Upper lobe of right lung (tissue), 1 donor: ENCODE measurements at regions not wholly inside any gene's neighbourhood (a gene's known extent, or its start where the extent isn't known, plus 50 kb on each side); places are given as distances from the start of the nearest gene placed in this dataset.

Experiments used
- ATAC-seq: fragments of 200-7000 bp; cut with Tn5 transposase; one replicate; pipeline ENCODE4 v1.9.1; 2020; ENCODE audit warnings: mild to moderate bottlenecking, moderate library complexity
- DNase-seq: peaks from one replicate; pipeline ENCODE4 v3.0.0-alpha.2; 2020
- H3K27ac ChIP-seq: fragments of 200-600 bp; one replicate; pipeline ENCODE4 v1.8.0; 2022
- H3K27me3 ChIP-seq: fragments of 200-600 bp; one replicate; pipeline ENCODE4 v1.8.0; 2022; ENCODE audit warnings: mild to moderate bottlenecking
- H3K36me3 ChIP-seq: fragments of 200-600 bp; one replicate; pipeline ENCODE4 v1.8.0; 2022
- H3K4me1 ChIP-seq: fragments of 200-600 bp; one replicate; pipeline ENCODE4 v1.8.0; 2022
- H3K4me3 ChIP-seq: fragments of 200-600 bp; one replicate; pipeline ENCODE4 v1.8.0; 2022; ENCODE audit warnings: mild to moderate bottlenecking
- H3K9me3 ChIP-seq: fragments of 200-600 bp; one replicate; pipeline ENCODE4 v1.8.0; 2022
- intact Hi-C: fragments of 100-400 bp; cut with DNase I; formaldehyde crosslinking; loops from one replicate; pipeline ENCODE4 v1.11.0; 2022
- TF ChIP-seq, protein P1 (sequence below): fragments of 200-600 bp; IDR thresholded peaks from one replicate; pipeline ENCODE4 v1.8.0; 2022; ENCODE audit warnings: antibody characterized with exemption
- donor health status: DM: no; HTN: yes; CAD: no; lungs with severe emphysema.

DNA sequence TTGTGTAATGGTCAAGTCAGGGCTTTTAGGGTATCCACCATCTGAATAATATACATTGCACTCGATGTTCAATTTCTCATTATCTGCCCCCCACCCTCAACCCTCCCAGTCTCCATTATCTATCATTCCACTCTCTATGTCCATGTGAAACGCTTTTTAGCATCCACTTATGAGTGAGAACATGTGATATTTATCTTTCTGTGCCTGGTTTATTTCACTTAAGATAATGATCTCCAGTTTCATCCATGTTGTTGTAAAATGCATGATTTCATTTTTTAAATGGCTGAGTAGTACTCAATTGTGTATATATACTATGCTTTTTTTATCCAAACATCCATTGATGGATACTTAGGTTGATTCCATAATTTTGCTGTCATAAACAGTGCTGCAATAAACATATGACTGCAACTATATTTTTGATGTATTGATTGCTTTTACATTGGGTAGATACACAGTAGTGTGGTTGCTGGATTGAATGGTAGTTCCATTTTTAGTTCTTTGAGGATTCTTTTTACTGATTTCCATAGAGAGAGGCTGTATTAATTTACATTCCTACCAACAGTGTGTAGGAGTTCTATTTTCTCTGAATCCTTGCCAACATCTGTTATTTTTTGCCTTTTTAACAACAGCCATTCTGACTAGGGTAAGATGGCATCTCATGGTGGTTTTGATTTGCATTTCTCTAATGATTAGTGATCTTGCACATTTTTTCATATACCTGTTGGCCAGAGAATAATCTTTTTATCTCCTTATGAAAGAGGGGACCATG is 332.9 kb upstream of the TGFBR2 start:
- Histone ChIP-seq H3K27me3 (no peaks in the 10 kb centered on the region), H3K27ac (no peak overlapping the region), H3K36me3 (no peaks in the 10 kb centered on the region), H3K4me1 (no peaks in the 10 kb centered on the region), H3K4me3 (no peak overlapping the region), H3K9me3 (no peaks in the 10 kb centered on the region)
- DNase-seq (no peak), ATAC-seq (no peak)
- intact Hi-C loops, result no loop called here
- TF ChIP-seq, protein P1, sequence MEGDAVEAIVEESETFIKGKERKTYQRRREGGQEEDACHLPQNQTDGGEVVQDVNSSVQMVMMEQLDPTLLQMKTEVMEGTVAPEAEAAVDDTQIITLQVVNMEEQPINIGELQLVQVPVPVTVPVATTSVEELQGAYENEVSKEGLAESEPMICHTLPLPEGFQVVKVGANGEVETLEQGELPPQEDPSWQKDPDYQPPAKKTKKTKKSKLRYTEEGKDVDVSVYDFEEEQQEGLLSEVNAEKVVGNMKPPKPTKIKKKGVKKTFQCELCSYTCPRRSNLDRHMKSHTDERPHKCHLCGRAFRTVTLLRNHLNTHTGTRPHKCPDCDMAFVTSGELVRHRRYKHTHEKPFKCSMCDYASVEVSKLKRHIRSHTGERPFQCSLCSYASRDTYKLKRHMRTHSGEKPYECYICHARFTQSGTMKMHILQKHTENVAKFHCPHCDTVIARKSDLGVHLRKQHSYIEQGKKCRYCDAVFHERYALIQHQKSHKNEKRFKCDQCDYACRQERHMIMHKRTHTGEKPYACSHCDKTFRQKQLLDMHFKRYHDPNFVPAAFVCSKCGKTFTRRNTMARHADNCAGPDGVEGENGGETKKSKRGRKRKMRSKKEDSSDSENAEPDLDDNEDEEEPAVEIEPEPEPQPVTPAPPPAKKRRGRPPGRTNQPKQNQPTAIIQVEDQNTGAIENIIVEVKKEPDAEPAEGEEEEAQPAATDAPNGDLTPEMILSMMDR, result no peak

DNA sequence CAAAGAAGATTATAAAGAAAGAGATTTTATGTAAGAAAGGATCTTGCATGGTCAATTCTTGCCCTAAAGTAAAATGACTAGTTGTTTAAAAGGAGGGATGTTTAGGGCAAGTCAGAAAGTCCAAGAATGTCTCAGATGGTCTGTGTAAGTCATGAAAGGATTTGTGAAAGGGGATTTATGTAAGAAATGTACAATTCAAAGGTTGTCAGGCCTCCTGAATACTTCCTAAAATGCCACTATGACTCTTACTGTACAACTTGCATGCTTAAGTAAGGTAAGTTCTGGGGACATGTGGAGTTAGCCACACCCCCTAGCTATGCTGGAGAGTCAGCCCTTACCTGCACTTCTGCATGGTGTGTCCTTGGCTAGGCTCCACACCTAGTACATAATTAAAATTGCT is 328.9 kb upstream of the TGFBR2 start:
- no peak overlapping the region for H3K4me3 ChIP-seq
- ATAC-seq (no peak), DNase-seq (no peak)
- no peak overlapping the region for H3K27ac ChIP-seq
- intact Hi-C loops, result no loop called here
- no peaks in the 10 kb centered on the region for H3K4me1 ChIP-seq
- H3K27me3 ChIP-seq, result no peaks in the 10 kb centered on the region
- no peaks in the 10 kb centered on the region for H3K9me3 ChIP-seq
- no peaks in the 10 kb centered on the region for H3K36me3 ChIP-seq
- TF ChIP-seq, protein P1, result no peak

DNA sequence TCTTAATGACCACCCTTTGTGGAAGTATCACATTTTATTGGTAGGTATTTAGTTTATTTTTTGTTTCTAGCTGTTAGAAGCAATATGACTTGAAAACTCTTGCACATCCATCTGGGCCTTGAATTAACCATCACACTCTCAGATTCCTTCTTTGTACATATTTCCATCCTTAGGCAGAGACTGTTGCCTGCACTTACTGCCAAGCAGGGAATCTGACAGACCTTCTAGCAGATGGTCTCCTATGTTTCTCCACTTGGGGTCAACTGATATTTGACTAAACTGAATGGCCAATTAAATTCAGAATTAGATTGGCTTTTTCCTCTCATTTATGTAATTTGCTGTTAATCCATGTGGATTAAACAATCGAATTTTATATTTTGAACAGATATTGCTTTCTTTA is 324.9 kb upstream of the TGFBR2 start:
- Histone ChIP-seq H3K36me3 (no peaks in the 10 kb centered on the region), H3K4me3 (no peak overlapping the region), H3K4me1 (peaks cover 18% of the 10 kb centered on the region), H3K27ac (no peak overlapping the region), H3K27me3 (no peaks in the 10 kb centered on the region), H3K9me3 (no peaks in the 10 kb centered on the region)
- ATAC-seq (no peak), DNase-seq (no peak)
- TF ChIP-seq, protein P1, result no peak
- intact Hi-C loops, result no loop called here

DNA sequence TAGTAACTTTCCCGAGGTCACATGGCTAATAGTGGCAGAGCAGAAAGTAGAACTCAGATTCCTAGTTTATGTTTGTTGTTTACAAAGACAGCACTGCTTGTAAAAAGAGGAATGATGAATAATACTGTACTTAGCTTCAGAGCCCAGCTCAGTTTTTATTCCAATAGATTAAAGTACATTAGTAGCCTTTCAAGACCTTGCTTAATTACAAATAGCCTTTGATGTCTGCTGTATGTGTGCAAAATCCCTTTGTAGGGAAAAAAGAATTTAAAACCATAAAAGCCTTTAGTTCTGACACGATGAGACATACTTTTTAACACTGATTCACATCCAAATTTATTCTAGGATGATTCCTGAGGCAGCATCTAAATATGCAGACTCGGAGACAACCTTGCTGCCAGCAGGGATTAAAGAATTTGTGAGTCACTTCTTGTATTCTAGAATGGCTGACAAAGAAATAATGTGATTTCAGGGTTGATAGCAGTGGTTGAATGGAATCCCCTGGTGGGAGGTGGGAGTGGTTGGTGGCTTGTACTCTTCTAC is 324.2 kb upstream of the TGFBR2 start:
- Histone ChIP-seq H3K4me1 (peaks cover 19% of the 10 kb centered on the region), H3K4me3 (no peak overlapping the region), H3K27ac (no peak overlapping the region), H3K27me3 (no peaks in the 10 kb centered on the region), H3K36me3 (no peaks in the 10 kb centered on the region), H3K9me3 (no peaks in the 10 kb centered on the region)
- TF ChIP-seq, protein P1, result no peak
- ATAC-seq (no peak), DNase-seq (no peak)
- intact Hi-C loops, result no loop called here

DNA sequence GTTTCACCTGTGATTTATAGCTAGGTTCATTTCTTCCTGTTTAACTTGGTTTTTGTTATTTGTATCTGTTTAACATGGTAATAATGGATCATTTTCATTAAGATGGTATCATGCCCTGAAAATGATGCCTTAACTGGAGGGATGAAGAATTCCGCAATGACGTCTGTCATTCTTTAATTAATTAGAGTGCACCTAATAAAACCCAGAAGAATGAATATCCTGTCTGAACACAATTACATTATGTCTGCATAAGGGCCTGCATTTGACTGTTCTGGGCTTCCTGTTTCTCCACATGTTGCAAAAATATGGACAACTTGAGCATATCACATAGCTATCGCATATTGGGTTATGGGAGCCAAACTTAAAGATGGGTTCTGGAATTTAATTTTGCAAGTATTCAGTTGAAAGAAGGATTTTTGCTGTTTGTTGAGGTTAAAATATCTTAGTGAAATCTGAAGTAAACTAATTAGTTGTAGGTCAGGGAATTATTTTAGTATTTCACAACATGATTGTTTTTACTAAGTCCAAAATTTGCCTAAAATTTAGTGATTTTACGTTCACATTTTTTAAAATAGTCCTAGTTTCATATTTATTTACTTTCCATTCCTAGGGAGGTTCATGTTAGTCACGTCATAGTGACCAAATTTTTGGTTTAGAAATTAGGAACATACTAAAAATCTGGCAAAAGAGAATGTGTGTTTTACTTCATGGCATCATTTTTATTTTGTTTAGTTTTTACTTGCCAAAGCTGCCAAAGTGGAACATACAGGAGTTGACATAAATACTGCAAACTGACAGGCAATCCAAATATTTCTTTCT is 321.0 kb upstream of the TGFBR2 start:
- TF ChIP-seq, protein P1, result no peak
- no peaks in the 10 kb centered on the region for H3K27me3 ChIP-seq
- ATAC-seq, result no peak
- no peaks in the 10 kb centered on the region for H3K9me3 ChIP-seq
- intact Hi-C loops, result no loop called here
- H3K4me1 ChIP-seq, result peaks cover 28% of the 10 kb centered on the region
- DNase-seq, result no peak
- no peak overlapping the region for H3K27ac ChIP-seq
- H3K36me3 ChIP-seq, result no peaks in the 10 kb centered on the region
- no peak overlapping the region for H3K4me3 ChIP-seq
